SJSA1 (cell line): ENCODE measurements at regions not wholly inside any gene's neighbourhood (a gene's known extent, or its start where the extent isn't known, plus 50 kb on each side); places are given as distances from the start of the nearest gene placed in this dataset.
A peak's percentile ranks its signal among the peaks of the same experiment; 100 is the strongest.

Source experiments
- DNase-seq, 2 experiments: peaks; one replicate each; pipeline ENCODE4 v3.0.0-alpha.2; 2015 to 2020; ENCODE audit warnings: low spot score in 2 of 2, low read depth in 1 of 2
- H3K27ac ChIP-seq: fragments of 250-450 bp; sonication (Bioruptor Pico); 2 replicates; pipeline ENCODE4 v1.5.1; 2020; ENCODE audit warnings: mild to moderate bottlenecking, moderate library complexity
- H3K27me3 ChIP-seq: fragments of 250-450 bp; sonication (Bioruptor Pico); replicated peaks from 2 replicates; pipeline ENCODE4 v1.5.1; 2020; ENCODE audit warnings: mild to moderate bottlenecking, moderate library complexity
- H3K36me3 ChIP-seq: fragments of 250-450 bp; sonication (Bioruptor Pico); 2 replicates; pipeline ENCODE4 v1.5.1; 2020; ENCODE audit warnings: mild to moderate bottlenecking
- H3K4me1 ChIP-seq: fragments of 250-450 bp; sonication (Bioruptor Pico); replicated peaks from 2 replicates; pipeline ENCODE4 v1.6.1; 2021; ENCODE audit warnings: mild to moderate bottlenecking
- H3K4me3 ChIP-seq: fragments of 250-450 bp; sonication (Bioruptor Pico); 2 replicates; pipeline ENCODE4 v1.5.1; 2020; ENCODE audit warnings: mild to moderate bottlenecking
- H3K9me3 ChIP-seq: fragments of 250-450 bp; sonication (Bioruptor Pico); replicated peaks from 2 replicates; pipeline ENCODE4 v1.5.1; 2020; ENCODE audit warnings: mild to moderate bottlenecking

DNA sequence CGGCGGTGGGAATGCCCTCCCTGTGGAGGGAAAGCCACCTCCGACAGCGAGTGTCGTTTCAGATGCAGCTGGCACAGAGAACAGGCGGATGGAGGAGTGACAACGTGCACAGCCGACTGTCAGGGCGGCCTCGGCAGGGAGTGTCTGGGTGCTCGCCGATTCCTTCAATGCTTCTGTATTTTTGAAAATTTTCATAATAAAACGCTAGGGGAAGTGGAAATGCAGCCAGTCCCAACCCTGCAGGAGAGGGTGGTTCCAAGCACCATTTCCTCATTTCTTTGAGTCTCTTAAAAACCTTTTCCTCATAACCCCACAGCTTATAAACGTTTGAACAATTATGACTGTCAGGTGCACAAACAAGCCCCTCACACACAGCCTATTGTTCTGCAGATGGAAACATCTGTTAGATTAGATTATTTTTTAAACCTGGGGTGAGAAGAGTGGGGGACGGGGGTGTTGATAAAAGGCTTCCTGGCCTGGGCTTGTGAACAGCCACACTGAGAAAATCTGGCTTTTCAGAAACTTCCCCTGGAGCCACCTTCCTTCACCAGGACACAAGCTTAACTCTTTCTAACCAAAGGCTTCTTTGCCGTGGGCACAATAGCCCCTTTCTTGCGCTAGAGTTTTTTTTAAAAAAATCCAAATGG is 228.9 kb downstream of the ANKRD60 start:
- Histone ChIP-seq H3K4me1 (peaks cover 35% of the 10 kb centered on the region), H3K9me3 (no peaks in the 10 kb centered on the region; the same call in 1 of the 2 replicates), H3K27ac (no peak overlapping the region), H3K4me3 (no peak overlapping the region), H3K27me3 (no peaks in the 10 kb centered on the region), H3K36me3 (no peaks in the 10 kb centered on the region)
- no peak for DNase-seq

DNA sequence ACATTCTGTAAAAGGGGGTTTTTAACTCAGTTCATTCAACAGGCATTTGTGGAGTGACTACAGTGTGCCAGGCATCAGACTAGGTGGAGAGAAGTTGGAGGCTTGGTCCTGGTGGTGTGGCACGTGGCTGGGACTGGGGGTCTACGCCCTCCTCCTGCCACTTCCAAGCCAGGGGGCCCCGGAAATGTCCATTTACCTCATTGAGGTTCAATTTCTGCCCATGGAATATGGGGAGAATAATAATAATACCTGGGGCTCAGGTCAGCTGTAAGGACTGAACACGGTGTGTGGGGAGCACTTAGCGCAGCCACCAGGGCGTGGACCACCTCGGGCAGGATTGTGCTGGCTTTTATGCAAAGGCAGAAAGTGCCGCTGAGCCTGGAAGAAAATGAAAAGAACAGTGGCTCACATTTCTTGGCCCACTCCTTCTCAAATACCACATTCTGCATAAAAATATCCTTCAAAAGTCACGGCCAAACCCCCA is 229.4 kb downstream of the ANKRD60 start:
- Histone ChIP-seq H3K4me1 (peaks cover 37% of the 10 kb centered on the region), H3K4me3 (no peak overlapping the region), H3K27ac (no peak overlapping the region), H3K36me3 (no peaks in the 10 kb centered on the region), H3K9me3 (no peaks in the 10 kb centered on the region; the same call in 1 of the 2 replicates), H3K27me3 (no peaks in the 10 kb centered on the region)
- DNase-seq: no peak

DNA sequence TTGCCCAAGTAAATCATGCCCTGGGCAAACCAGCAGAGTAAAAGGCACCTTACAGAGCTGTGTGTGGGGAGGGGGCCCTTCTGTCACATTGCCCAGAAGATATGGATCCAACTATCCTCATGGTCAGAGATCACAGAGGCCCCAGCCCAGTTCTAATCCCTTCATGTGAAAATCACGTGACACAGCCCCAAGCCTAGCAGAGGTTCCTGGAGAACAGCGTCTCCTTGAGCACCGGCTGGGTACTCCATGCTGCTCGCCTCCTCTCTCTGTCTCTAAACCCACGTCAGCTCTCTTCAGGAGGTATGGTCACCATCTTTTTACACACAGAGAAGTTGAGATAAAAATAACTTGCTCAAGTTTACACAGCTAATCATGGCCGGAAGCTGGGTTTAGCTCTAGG is 230.2 kb downstream of the ANKRD60 start:
- no peaks in the 10 kb centered on the region for H3K27me3 ChIP-seq
- H3K9me3 ChIP-seq: no peaks in the 10 kb centered on the region
- no peaks in the 10 kb centered on the region for H3K36me3 ChIP-seq
- peaks cover 40% of the 10 kb centered on the region for H3K4me1 ChIP-seq
- no peak overlapping the region for H3K27ac ChIP-seq
- no peak for DNase-seq
- H3K4me3 ChIP-seq: no peak overlapping the region

DNA sequence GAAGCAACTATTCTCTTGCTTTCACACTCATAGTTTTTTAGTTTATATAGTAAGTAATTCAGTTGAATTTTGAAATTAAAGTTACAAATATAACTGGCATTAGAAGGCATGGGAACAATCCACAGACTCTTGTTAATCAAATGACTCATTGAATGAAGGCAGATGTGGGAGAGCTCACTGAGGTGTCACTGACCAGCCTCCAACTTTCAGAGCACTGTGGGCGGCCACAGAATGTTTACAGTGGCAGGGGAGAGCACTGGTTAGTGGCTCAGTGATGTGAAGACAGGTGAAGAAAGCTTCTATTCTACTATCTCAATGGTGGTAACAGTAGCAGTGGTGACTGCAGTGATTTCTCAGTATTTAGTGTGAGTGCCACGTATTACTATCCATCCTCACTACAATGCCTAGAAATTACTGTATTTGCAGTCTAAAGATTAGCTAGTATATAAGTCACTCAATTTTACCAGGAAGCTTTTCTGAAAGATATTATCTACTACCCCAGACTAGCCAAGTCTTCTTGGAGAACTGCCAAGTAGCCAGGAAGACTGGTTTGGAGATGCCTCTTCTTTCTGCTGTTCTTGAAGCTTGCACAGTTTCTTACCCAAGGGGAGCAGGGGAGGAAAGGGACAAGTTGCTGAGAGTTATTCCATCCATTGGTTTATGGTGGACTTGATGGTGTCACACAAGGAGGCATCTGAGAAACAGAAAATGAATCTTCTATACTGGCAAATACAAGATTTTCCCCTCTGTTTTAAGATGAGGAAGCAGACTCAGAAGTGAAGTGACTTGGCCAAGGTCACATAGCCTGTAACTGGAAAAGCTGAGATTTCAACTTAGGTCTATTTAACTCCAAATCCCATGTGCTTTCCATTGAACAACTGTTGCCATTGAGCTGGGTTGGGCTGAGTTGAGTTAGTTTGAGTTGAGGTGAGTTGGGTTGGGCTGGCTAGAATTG is 231.2 kb downstream of the ANKRD60 start:
- H3K27me3 ChIP-seq: no peaks in the 10 kb centered on the region
- no peaks in the 10 kb centered on the region for H3K9me3 ChIP-seq
- DNase-seq: peak; percentile 75 to 80
- H3K4me3 ChIP-seq: no peak overlapping the region
- H3K36me3 ChIP-seq: no peaks in the 10 kb centered on the region
- peaks cover 47% of the 10 kb centered on the region for H3K4me1 ChIP-seq
- H3K27ac ChIP-seq: peak overlapping the region; percentile 82

DNA sequence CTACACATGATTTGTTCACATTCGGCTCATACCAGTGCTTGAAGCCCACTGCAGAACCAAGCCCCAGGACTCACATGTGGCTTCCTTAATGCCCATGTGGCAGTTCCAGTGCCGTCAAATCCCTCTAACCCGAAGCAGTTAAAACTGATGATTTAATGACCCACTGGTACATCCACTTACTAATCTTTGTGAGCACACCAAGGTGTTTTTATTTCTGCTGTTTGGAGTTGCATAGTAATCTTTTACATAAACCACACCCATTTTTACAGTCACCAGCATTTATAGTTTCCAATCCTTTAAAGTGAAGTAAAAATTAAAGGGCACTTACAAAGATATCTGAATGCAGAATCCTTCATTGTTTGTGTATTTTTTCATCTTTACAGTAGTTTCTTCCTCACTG is 232.0 kb downstream of the ANKRD60 start:
- Histone ChIP-seq H3K4me3 (no peak overlapping the region), H3K27ac (peak overlapping the region; percentile 82), H3K36me3 (no peaks in the 10 kb centered on the region), H3K4me1 (peaks cover 54% of the 10 kb centered on the region), H3K9me3 (no peaks in the 10 kb centered on the region), H3K27me3 (no peaks in the 10 kb centered on the region)
- DNase-seq: no peak

DNA sequence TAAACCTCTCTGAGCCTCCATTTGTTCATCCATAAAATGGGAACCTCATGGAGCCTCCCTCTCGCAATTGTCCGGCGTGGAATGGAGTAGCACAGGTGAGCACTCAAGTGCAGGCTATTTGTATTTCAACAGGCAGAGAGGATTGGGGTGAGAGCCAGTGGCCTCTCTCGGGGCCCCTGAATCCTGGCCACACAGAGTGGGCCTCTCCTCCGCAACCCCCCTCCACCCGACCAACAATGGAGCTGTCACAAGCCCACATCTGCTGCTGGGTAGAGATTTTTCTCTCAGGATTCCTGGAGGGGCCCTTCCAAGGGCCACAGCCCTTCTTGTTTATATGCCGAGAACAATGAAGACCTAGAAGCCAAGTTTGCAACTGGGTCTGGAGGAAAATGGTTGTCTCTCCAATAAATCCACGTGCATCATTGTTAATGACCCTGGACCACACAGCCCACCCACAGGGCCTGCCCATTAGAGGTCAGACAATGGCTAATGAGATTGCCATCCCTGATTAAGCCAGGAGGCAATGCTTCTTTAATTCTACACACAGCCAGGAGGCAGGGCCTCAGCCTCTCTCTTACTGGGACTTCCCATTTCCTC is 233.0 kb downstream of the ANKRD60 start:
- H3K27me3 ChIP-seq: no peaks in the 10 kb centered on the region
- H3K27ac ChIP-seq: peak overlapping the region; percentile 82; the same call in 1 of the 2 replicates
- DNase-seq: peak; percentile 77 to 88
- H3K36me3 ChIP-seq: no peaks in the 10 kb centered on the region
- H3K9me3 ChIP-seq: no peaks in the 10 kb centered on the region
- H3K4me1 ChIP-seq: peaks cover 63% of the 10 kb centered on the region
- no peak overlapping the region for H3K4me3 ChIP-seq

DNA sequence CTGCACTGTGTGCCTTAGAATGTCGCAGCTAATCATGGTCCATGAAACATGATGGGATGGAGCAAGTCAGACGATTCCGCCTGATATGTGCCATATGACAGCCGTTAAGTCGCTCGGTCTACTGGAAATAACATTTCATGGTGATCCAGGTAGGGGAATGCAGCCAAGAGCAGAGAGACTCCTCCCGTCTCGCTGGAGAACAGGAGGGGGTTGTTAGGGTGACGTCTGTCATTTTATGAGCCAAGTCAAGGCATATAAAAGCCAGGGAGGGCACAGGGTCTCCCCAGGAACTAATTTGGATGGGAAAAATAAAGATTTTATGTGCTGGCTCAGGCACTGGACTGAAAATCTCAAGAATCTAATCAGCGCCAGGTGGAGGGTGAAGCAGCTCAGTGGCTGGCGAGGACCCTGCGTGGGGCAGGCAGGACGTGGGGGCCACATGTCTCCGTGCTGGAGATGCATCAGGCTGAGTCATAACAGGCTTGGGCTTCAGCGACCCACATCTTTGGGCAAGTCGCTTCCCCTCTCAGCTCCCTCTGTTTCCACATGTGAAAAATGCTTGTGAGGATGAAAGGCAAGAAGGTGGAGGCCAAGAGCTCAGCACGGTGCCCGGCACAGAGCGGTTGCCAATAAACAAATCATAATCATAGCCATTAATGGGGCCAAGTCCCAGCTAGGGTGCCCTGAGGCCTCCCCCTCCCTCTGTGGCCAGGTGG is 234.6 kb downstream of the ANKRD60 start:
- Histone ChIP-seq H3K36me3 (no peaks in the 10 kb centered on the region), H3K27ac (no peak overlapping the region), H3K27me3 (no peaks in the 10 kb centered on the region), H3K9me3 (no peaks in the 10 kb centered on the region), H3K4me3 (no peak overlapping the region), H3K4me1 (peaks cover 68% of the 10 kb centered on the region)
- DNase-seq: peak in 1 of 2 experiments; percentile 14

DNA sequence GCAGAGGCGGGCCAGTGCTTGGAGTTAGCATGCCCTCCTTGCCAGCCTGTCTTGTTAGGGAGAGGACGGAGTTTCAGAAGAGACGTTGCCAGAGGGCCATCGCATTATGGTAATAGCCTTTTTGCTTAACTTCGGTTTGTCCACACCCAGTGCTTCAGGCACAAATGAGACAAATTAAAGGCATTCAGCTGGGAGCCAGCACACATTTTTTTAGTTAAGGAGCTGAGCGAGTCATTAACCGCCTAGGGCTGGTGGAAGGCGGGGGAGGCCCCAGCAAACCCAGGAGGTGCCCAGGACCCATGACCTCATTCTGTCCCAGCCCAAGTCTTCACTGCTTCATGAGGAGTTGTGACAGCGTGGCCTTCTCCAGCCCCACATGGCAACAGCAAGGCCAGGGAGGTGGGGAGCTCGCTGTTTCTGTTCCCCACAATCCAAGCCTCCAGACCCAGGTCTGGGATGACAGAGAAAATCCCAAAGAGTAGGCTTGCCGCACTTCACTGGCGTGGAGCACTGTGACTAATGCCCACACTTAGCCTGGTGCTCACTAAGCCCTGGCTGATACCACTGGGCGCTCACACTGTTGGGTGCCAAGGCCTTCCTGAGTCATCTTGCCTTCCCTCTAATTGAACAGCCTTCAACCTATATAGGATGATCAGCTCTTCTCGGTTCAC is 237.1 kb downstream of the ANKRD60 start:
- no peaks in the 10 kb centered on the region for H3K27me3 ChIP-seq
- no peaks in the 10 kb centered on the region for H3K9me3 ChIP-seq
- H3K4me3 ChIP-seq: no peak overlapping the region
- peak; percentile 64 to 65 for DNase-seq
- peak overlapping the region; percentile 48 for H3K27ac ChIP-seq
- H3K36me3 ChIP-seq: no peaks in the 10 kb centered on the region
- peaks cover 54% of the 10 kb centered on the region for H3K4me1 ChIP-seq

DNA sequence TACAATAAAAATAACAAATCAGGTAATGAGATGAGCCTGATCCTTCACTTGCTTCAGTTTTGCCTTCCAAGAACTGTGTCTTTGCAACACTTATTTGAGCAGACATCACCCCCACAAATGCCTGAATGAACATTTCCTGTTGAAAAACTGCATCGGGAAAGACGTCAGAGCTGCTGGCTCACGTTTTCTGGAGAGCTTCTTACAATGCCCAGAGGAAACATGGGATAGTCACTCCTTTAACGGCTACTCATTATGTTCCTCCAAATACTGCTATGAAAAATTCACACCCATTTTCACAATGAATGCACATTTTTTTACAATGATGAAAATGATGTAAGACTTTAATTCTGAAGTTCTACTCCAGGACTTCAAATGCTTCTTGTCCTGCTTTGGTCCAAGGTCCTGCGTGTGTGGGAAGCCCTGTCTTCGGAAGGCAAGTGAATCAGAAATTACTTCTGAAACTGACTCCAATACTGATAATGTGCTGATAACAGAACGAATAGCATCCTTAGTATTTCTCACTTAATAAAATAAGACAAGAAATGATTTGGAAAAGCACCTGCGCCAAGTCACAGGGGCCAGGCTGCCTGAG is 238.0 kb downstream of the ANKRD60 start:
- Histone ChIP-seq H3K9me3 (no peaks in the 10 kb centered on the region), H3K4me3 (no peak overlapping the region), H3K4me1 (peaks cover 46% of the 10 kb centered on the region), H3K36me3 (no peaks in the 10 kb centered on the region), H3K27me3 (no peaks in the 10 kb centered on the region), H3K27ac (no peak overlapping the region)
- DNase-seq: no peak

DNA sequence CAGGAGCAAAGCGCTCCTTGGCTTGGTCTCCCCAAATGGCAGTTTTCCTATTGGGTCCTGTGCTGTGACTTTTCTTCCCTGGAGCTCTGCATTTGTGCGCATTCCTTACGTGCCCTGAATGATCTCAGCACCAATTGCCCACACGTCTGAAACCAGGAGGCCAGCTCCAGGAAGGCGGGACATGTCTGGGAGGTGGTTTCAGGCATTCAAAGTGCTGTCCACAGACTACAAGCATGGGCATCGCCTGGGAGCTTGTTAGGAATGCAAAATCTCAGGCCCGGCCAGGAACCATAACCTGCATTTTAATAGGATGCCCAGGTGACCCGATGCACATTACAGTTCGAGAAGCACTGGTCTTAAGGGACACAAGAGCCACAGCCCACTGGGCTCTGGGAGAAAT is 239.6 kb downstream of the ANKRD60 start:
- peaks cover 29% of the 10 kb centered on the region for H3K4me1 ChIP-seq

DNA sequence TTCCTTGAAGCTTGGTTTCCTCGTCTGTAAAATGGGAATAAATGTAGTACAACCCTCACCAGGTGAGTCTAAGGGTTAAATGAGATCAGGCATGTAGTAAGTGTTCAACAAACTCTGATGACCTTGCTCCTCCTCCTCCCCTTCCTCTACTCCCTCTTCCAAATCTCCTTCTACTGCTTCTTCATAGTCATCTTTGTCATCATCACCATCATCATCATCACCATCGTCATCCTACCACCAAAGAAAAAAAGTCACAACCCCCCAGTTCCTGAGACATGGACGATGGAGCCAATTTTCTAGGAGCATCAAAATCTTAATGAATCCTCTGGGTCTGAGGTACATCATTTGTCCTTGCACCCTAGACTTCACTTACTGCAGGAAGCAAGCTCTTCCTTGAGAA is 240.0 kb downstream of the ANKRD60 start:
- H3K27me3 ChIP-seq: no peaks in the 10 kb centered on the region
- DNase-seq: no peak
- no peaks in the 10 kb centered on the region for H3K36me3 ChIP-seq
- no peak overlapping the region for H3K27ac ChIP-seq
- no peak overlapping the region for H3K4me3 ChIP-seq
- H3K4me1 ChIP-seq: peaks cover 28% of the 10 kb centered on the region
- H3K9me3 ChIP-seq: no peaks in the 10 kb centered on the region

More for the DNA sequence above, 239.6 kb downstream of the ANKRD60 start:
- Histone ChIP-seq H3K27ac (no peak overlapping the region), H3K27me3 (no peaks in the 10 kb centered on the region), H3K4me3 (no peak overlapping the region), H3K36me3 (no peaks in the 10 kb centered on the region), H3K9me3 (no peaks in the 10 kb centered on the region)
- DNase-seq: no peak

DNA sequence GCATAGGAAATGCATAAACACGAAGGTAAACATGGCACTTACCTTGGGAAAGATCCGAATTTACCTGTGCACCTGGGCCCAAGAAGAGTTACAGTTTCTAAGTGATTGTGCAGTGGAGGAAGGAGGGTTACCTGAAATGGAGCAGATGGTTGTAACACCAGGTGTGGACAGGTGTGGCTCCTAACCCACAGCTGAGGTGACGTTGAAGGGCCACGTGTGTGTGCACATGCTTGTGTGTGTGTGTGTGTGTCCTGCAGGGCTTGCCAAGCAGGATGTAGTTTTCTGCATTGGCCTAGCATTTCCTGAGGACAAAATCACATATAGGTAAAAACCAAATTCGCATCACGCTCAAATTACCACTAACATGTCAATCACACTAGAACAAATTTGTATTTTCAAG is 240.8 kb downstream of the ANKRD60 start:
- no peak overlapping the region for H3K4me3 ChIP-seq

DNA sequence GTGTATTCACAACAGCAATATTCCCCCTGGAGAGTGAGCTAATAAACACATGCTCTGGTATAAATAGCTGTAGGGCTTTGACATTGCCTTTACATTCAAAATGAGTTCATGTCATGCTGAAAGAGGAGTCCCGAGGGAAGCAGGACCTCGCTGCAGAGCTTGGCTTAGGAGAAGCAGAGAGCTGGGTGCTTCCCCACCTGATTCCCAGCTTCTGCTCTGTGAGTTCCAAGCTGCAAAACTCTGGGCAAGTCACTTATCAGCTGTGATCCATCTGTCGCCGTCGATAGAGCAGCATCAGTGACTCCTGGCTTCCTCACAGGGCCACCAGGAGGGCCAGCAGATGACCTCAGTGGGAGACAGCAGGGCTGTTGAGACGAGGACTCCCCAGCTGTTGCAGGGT is 241.8 kb downstream of the ANKRD60 start:
- Histone ChIP-seq H3K4me3 (no peak overlapping the region), H3K27ac (no peak overlapping the region), H3K9me3 (no peaks in the 10 kb centered on the region), H3K27me3 (no peaks in the 10 kb centered on the region), H3K36me3 (no peaks in the 10 kb centered on the region), H3K4me1 (peaks cover 16% of the 10 kb centered on the region)
- DNase-seq: no peak

More for the DNA sequence above, 240.8 kb downstream of the ANKRD60 start:
- Histone ChIP-seq H3K4me1 (peaks cover 26% of the 10 kb centered on the region), H3K27me3 (no peaks in the 10 kb centered on the region), H3K27ac (no peak overlapping the region), H3K36me3 (no peaks in the 10 kb centered on the region), H3K9me3 (no peaks in the 10 kb centered on the region)
- DNase-seq: no peak
